IMR-90 (cell line): ENCODE measurements at regions not wholly inside any gene's neighbourhood (a gene's known extent, or its start where the extent isn't known, plus 50 kb on each side); places are given as distances from the start of the nearest gene placed in this dataset.

Experiments
- ATAC-seq: fragments of 200-7000 bp; cut with Tn5 transposase; 2 replicates; pipeline ENCODE4 v1.9.1; 2020; ENCODE audit warnings: low read depth, mild to moderate bottlenecking, moderate library complexity
- BruUV-seq: library from RNA; stranded (reverse); fragments of 400-500 nt; replicated peaks from 2 replicates; lab custom pipeline; 2021; lab: Mats Ljungman, UMichigan
- CTCF ChIA-PET: fragments of 300-600 bp; formaldehyde crosslinking; extraction: SDS; loops from one replicate; lab custom pipeline; 2021; ENCODE audit warnings: antibody characterized with exemption; lab: Yijun Ruan, JAX
- POLR2A ChIA-PET: fragments of 300-600 bp; sonication (Branson Sonifier 250); formaldehyde crosslinking; loops from one replicate; lab custom pipeline; 2022; ENCODE audit warnings: antibody characterized with exemption; ENCODE audit not compliant: unreplicated experiment; lab: Charles Lee
- DNase-seq: peaks from one replicate; pipeline ENCODE4 v3.0.0; 2013
- H2AFZ ChIP-seq: replicated peaks from 2 replicates; pipeline ENCODE3; 2013; ENCODE audit warnings: low read length, mild to moderate bottlenecking; ENCODE audit not compliant: poor library complexity
- H2AK5ac ChIP-seq: 2 replicates; pipeline ENCODE4 v1.6.1; 2013; ENCODE audit warnings: low read depth, low read length, inconsistent platforms
- H2AK9ac ChIP-seq: replicated peaks from 2 replicates; pipeline ENCODE3; 2013; ENCODE audit warnings: mild to moderate bottlenecking, low read depth, low read length, moderate library complexity; ENCODE audit not compliant: poor library complexity
- H2BK120ac ChIP-seq: 2 replicates; pipeline ENCODE4 v1.6.1; 2013; ENCODE audit warnings: low read depth, low read length, inconsistent platforms
- H2BK15ac ChIP-seq: 3 replicates; pipeline ENCODE4 v1.6.1; 2013; ENCODE audit warnings: low read depth, low read length, inconsistent platforms
- H2BK20ac ChIP-seq: 2 replicates; pipeline ENCODE4 v1.6.1; 2013; ENCODE audit warnings: low read depth, mild to moderate bottlenecking, inconsistent platforms, low read length, moderate library complexity
- H2BK5ac ChIP-seq: 2 replicates; pipeline ENCODE4 v1.6.1; 2013; ENCODE audit warnings: mild to moderate bottlenecking, low read depth, low read length, inconsistent platforms; ENCODE audit not compliant: poor library complexity, severe bottlenecking
- H3K14ac ChIP-seq: replicated peaks from 2 replicates; pipeline ENCODE4 v1.6.1; 2013; ENCODE audit warnings: low read depth, low read length, inconsistent platforms
- H3K18ac ChIP-seq: 2 replicates; pipeline ENCODE4 v1.6.1; 2013; ENCODE audit warnings: low read depth, low read length, control low read depth
- H3K23ac ChIP-seq: 2 replicates; pipeline ENCODE4 v1.6.1; 2013; ENCODE audit warnings: low read depth, low read length, inconsistent platforms
- H3K27ac ChIP-seq: 2 replicates; pipeline ENCODE4 v1.5.1; 2013; ENCODE audit warnings: mild to moderate bottlenecking, control low read depth, low read length; ENCODE audit not compliant: insufficient read depth
- H3K27me3 ChIP-seq: 2 replicates; pipeline ENCODE4 v1.6.1; 2013; ENCODE audit warnings: low read length; ENCODE audit not compliant: control insufficient read depth, insufficient read depth
- H3K36me3 ChIP-seq: 2 replicates; pipeline ENCODE4 v1.6.1; 2013; ENCODE audit warnings: low read length, mixed read lengths; ENCODE audit not compliant: control insufficient read depth, insufficient read depth
- H3K4ac ChIP-seq: 2 replicates; pipeline ENCODE4 v1.6.1; 2013; ENCODE audit warnings: low read depth, low read length, inconsistent platforms
- H3K4me1 ChIP-seq: 2 replicates; pipeline ENCODE4 v1.6.1; 2013; ENCODE audit warnings: low read length, mixed read lengths; ENCODE audit not compliant: control insufficient read depth, insufficient read depth
- H3K4me2 ChIP-seq: 2 replicates; pipeline ENCODE4 v1.6.1; 2013; ENCODE audit warnings: low read depth, mild to moderate bottlenecking, control low read depth, low read length, moderate library complexity
- H3K4me3 ChIP-seq: 2 replicates; pipeline ENCODE4 v1.5.1; 2013; ENCODE audit warnings: low read depth, mild to moderate bottlenecking, control low read depth, low read length, moderate library complexity; ENCODE audit not compliant: insufficient read depth
- H3K56ac ChIP-seq: 2 replicates; pipeline ENCODE4 v1.6.1; 2013; ENCODE audit warnings: low read length, inconsistent platforms; ENCODE audit not compliant: insufficient read depth; ENCODE audit errors: extremely low read depth
- H3K79me1 ChIP-seq, 2 experiments: 2 replicates each; pipeline ENCODE4 v1.6.1; 2013; ENCODE audit warnings: low read length in 2 of 2, inconsistent platforms in 1 of 2, low read depth in 1 of 2
- H3K9ac ChIP-seq: 2 replicates; pipeline ENCODE4 v1.6.1; 2013; ENCODE audit warnings: low read depth, low read length, control low read depth
- H3K9me1 ChIP-seq: 2 replicates; pipeline ENCODE4 v1.6.1; 2013; ENCODE audit warnings: low read length, inconsistent platforms; ENCODE audit not compliant: insufficient read depth
- H3K9me3 ChIP-seq: 2 replicates; pipeline ENCODE4 v1.6.1; 2013; ENCODE audit warnings: low read length; ENCODE audit not compliant: control insufficient read depth, insufficient read depth
- H4K20me1 ChIP-seq: 2 replicates; pipeline ENCODE4 v1.6.1; 2013; ENCODE audit warnings: low read length, inconsistent platforms; ENCODE audit not compliant: insufficient read depth
- H4K5ac ChIP-seq: 2 replicates; pipeline ENCODE4 v1.6.1; 2013; ENCODE audit warnings: mild to moderate bottlenecking, low read depth, low read length, control low read depth
- H4K8ac ChIP-seq, 2 experiments: 2 replicates each; pipeline ENCODE4 v1.6.1; 2013; ENCODE audit warnings: low read depth in 2 of 2, low read length in 2 of 2, control low read depth in 1 of 2, inconsistent platforms in 1 of 2
- H4K91ac ChIP-seq: 2 replicates; pipeline ENCODE4 v1.6.1; 2013; ENCODE audit warnings: low read depth, low read length, inconsistent platforms; ENCODE audit not compliant: insufficient read depth
- BHLHE40 ChIP-seq: fragments of 150-350 bp; IDR thresholded peaks from 2 replicates; pipeline ENCODE4 v1.6.1; 2016; ENCODE audit warnings: mild to moderate bottlenecking, low read depth, low read length
- CEBPB ChIP-seq: IDR thresholded peaks from 2 replicates; pipeline ENCODE4 v1.6.1; 2012; ENCODE audit warnings: low read depth, low read length, improper control_type of control experiment
- CHD1 ChIP-seq: IDR thresholded peaks from 2 replicates; pipeline ENCODE4 v1.6.1; 2012; ENCODE audit warnings: low read depth, low read length, improper control_type of control experiment
- FOS ChIP-seq: fragments of 150-350 bp; IDR thresholded peaks from 2 replicates; pipeline ENCODE4 v1.6.1; 2016; ENCODE audit warnings: low read depth, low read length
- MAFK ChIP-seq: IDR thresholded peaks from 2 replicates; pipeline ENCODE4 v1.6.1; 2012; ENCODE audit warnings: low read depth, low read length, improper control_type of control experiment
- MXI1 ChIP-seq: IDR thresholded peaks from 2 replicates; pipeline ENCODE4 v1.6.1; 2012; ENCODE audit warnings: low read depth, mild to moderate bottlenecking, low read length, moderate library complexity, borderline replicate concordance
- NFE2L2 ChIP-seq: fragments of 150-350 bp; IDR thresholded peaks from 2 replicates; pipeline ENCODE4 v1.6.1; 2016; ENCODE audit warnings: low read depth, mild to moderate bottlenecking, low read length
- POLR2A ChIP-seq: IDR thresholded peaks from 2 replicates; pipeline ENCODE4 v1.6.1; 2012; ENCODE audit warnings: mild to moderate bottlenecking, low read depth, low read length
- RAD21 ChIP-seq: IDR thresholded peaks from 2 replicates; pipeline ENCODE4 v1.6.1; 2012; ENCODE audit warnings: low read length, improper control_type of control experiment
- RCOR1 ChIP-seq: IDR thresholded peaks from 2 replicates; pipeline ENCODE4 v1.6.1; 2012; ENCODE audit warnings: mild to moderate bottlenecking, low read length, improper control_type of control experiment; ENCODE audit not compliant: insufficient replicate concordance
- SMC3 ChIP-seq: fragments of 150-350 bp; IDR thresholded peaks from 2 replicates; pipeline ENCODE4 v1.6.1; 2016; ENCODE audit warnings: low read depth, mild to moderate bottlenecking, antibody characterized with exemption, low read length, moderate library complexity
- WGBS, 2 experiments: methylation state at CpG; one replicate each; pipeline versions ENCODE4 v1.1.5 to v1.1.7; 2013; ENCODE audit warnings: missing lambda C conversion rate in 2 of 2; ENCODE audit not compliant: insufficient read length in 1 of 2; ENCODE audit errors: extremely low coverage in 2 of 2; 5-methylcytosine and 5-hydroxymethylcytosine counted together
- dilution Hi-C: fragments of 300-500 bp; cut with HindIII; formaldehyde crosslinking; loops from one replicate; pipeline ENCODE4 v1.14.3; 2018; ENCODE audit warnings: low sequenced_read_pairs; ENCODE audit not compliant: unreplicated experiment
- in situ Hi-C: fragments of 300-500 bp; cut with MboI; formaldehyde crosslinking; loops from 3 replicates; pipeline ENCODE4 v1.14.3; 2019; ENCODE audit warnings: low sequenced_read_pairs, inconsistent platforms, mixed read lengths
- intact Hi-C: fragments of 100-400 bp; cut with micrococcal nuclease; formaldehyde crosslinking; loops from 2 replicates; pipeline ENCODE4 v1.10.0; 2022
- TF ChIP-seq, protein P1 (sequence below): conservative IDR thresholded peaks from 2 replicates; pipeline ENCODE4 v1.5.1; 2012; ENCODE audit warnings: mild to moderate bottlenecking, low read depth, low read length, improper control_type of control experiment
- TF ChIP-seq, protein P2 (sequence below): fragments of 150-350 bp; IDR thresholded peaks from 2 replicates; pipeline ENCODE4 v1.6.1; 2016; ENCODE audit warnings: low read depth, mild to moderate bottlenecking, low read length, moderate library complexity, borderline replicate concordance

- Histone ChIP-seq H3K27me3 (no peaks in the 10 kb centered on the region), H2AK5ac (no peak overlapping the region), H4K8ac (no peak overlapping the region), H2BK120ac (no peak overlapping the region), H3K27ac (no peak overlapping the region), H2BK20ac (no peak overlapping the region), H3K14ac (no peak overlapping the region), H3K9me3 (no peaks in the 10 kb centered on the region), H3K4me1 (no peaks in the 10 kb centered on the region), H4K20me1 (no peaks in the 10 kb centered on the region), H3K4me2 (no peak overlapping the region), H2AK9ac (no peak overlapping the region), H3K79me1 (no peaks in the 10 kb centered on the region), H3K23ac (no peak overlapping the region), H3K9ac (no peak overlapping the region), H4K5ac (no peak overlapping the region), H3K4me3 (no peak overlapping the region), H3K18ac (no peak overlapping the region), H3K56ac (no peak overlapping the region), H3K4ac (no peak overlapping the region), H2BK5ac (no peak overlapping the region), H3K9me1 (no peaks in the 10 kb centered on the region), H2BK15ac (no peak overlapping the region), H4K91ac (no peak overlapping the region), H2AFZ (no peak overlapping the region), H3K36me3 (no peaks in the 10 kb centered on the region)
- WGBS, 2 experiments, result 80% methylated on average over 10 of the region's 28 CpGs; no CpG with 5 or more reads in 1 of the 2 experiments
- ChIA-PET CTCF (no interaction called here), POLR2A (no interaction called here)
- intact Hi-C loops (no loop called here), in situ Hi-C loops (no loop called here), dilution Hi-C loops (no loop called here)
- no TSS peak for BruUV-seq
- no peak for ATAC-seq
- TF ChIP-seq BHLHE40 (no peak), FOS (no peak), POLR2A (no peak), MAFK (no peak), RCOR1 (no peak), RAD21 (no peak), NFE2L2 (no peak), CHD1 (no peak), SMC3 (no peak), CEBPB (no peak), MXI1 (no peak)
- TF ChIP-seq, protein P1, sequence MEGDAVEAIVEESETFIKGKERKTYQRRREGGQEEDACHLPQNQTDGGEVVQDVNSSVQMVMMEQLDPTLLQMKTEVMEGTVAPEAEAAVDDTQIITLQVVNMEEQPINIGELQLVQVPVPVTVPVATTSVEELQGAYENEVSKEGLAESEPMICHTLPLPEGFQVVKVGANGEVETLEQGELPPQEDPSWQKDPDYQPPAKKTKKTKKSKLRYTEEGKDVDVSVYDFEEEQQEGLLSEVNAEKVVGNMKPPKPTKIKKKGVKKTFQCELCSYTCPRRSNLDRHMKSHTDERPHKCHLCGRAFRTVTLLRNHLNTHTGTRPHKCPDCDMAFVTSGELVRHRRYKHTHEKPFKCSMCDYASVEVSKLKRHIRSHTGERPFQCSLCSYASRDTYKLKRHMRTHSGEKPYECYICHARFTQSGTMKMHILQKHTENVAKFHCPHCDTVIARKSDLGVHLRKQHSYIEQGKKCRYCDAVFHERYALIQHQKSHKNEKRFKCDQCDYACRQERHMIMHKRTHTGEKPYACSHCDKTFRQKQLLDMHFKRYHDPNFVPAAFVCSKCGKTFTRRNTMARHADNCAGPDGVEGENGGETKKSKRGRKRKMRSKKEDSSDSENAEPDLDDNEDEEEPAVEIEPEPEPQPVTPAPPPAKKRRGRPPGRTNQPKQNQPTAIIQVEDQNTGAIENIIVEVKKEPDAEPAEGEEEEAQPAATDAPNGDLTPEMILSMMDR, result no peak
- TF ChIP-seq, protein P2, sequence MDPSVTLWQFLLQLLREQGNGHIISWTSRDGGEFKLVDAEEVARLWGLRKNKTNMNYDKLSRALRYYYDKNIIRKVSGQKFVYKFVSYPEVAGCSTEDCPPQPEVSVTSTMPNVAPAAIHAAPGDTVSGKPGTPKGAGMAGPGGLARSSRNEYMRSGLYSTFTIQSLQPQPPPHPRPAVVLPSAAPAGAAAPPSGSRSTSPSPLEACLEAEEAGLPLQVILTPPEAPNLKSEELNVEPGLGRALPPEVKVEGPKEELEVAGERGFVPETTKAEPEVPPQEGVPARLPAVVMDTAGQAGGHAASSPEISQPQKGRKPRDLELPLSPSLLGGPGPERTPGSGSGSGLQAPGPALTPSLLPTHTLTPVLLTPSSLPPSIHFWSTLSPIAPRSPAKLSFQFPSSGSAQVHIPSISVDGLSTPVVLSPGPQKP, result no peak
- no peak for DNase-seq
Observed at GRCh38 chr3:153369561-153370374, 207.7 kb downstream of the RAP2B start.
